Neural progenitor cell (in vitro differentiated cells): ENCODE measurements at regions not wholly inside any gene's neighbourhood (a gene's known extent, or its start where the extent isn't known, plus 50 kb on each side); places are given as distances from the start of the nearest gene placed in this dataset.

Experiments used
- DNase-seq: peaks from one replicate; pipeline ENCODE4 v3.0.0-alpha.2; 2016; ENCODE audit warnings: low spot score
- H2AFZ ChIP-seq: fragments of 200-600 bp; sonication (generic); replicated peaks from 2 replicates; pipeline ENCODE4 v1.6.1; 2016; ENCODE audit warnings: antibody characterized with exemption
- H3F3A ChIP-seq: fragments of 200-600 bp; sonication (generic); 2 replicates; pipeline ENCODE4 v1.6.1; 2016; ENCODE audit warnings: antibody characterized with exemption, low read depth
- H3K27ac ChIP-seq: fragments of 200-600 bp; sonication (generic); 2 replicates; pipeline ENCODE4 v1.5.1; 2016; ENCODE audit warnings: mild to moderate bottlenecking
- H3K27me3 ChIP-seq: fragments of 200-600 bp; sonication (generic); 2 replicates; pipeline ENCODE4 v1.6.1; 2016; ENCODE audit warnings: mild to moderate bottlenecking, moderate library complexity
- H3K36me3 ChIP-seq: fragments of 200-600 bp; sonication (generic); 2 replicates; pipeline ENCODE4 v1.5.1; 2016
- H3K4me1 ChIP-seq: fragments of 200-600 bp; sonication (generic); 2 replicates; pipeline ENCODE4 v1.6.1; 2016; ENCODE audit warnings: mixed run types
- H3K4me2 ChIP-seq: fragments of 200-600 bp; sonication (generic); 2 replicates; pipeline ENCODE4 v1.6.1; 2016
- H3K4me3 ChIP-seq: fragments of 200-600 bp; sonication (generic); 2 replicates; pipeline ENCODE4 v1.5.1; 2016
- H3K79me2 ChIP-seq: fragments of 200-600 bp; sonication (generic); 2 replicates; pipeline ENCODE4 v1.6.1; 2016; ENCODE audit warnings: low read depth
- H3K9ac ChIP-seq: fragments of 200-600 bp; sonication (generic); 2 replicates; pipeline ENCODE4 v1.6.1; 2016
- H3K9me3 ChIP-seq: fragments of 200-600 bp; sonication (generic); 2 replicates; pipeline ENCODE4 v1.5.1; 2016; ENCODE audit warnings: low read depth
- H4K20me1 ChIP-seq: fragments of 200-600 bp; sonication (generic); 2 replicates; pipeline ENCODE4 v1.6.1; 2016; ENCODE audit warnings: low read depth
- H3K27ac Mint-ChIP-seq: 3 replicates; pipeline ENCODE4 v1.8.0; 2021; ENCODE audit warnings: mixed read lengths
- H3K27me3 Mint-ChIP-seq: 2 replicates; pipeline ENCODE4 v1.8.0; 2022; ENCODE audit warnings: low read depth, mild to moderate bottlenecking, inconsistent platforms, moderate library complexity, mixed read lengths; ENCODE audit not compliant: insufficient read depth
- H3K36me3 Mint-ChIP-seq: 3 replicates; pipeline ENCODE4 v1.8.0; 2021; ENCODE audit warnings: mixed read lengths
- H3K4me1 Mint-ChIP-seq: 3 replicates; pipeline ENCODE4 v1.8.0; 2021; ENCODE audit warnings: mixed read lengths
- H3K4me3 Mint-ChIP-seq: 3 replicates; pipeline ENCODE4 v1.8.0; 2021; ENCODE audit warnings: mild to moderate bottlenecking, moderate library complexity, mixed read lengths
- H3K9me3 Mint-ChIP-seq: 3 replicates; pipeline ENCODE4 v1.8.0; 2020; ENCODE audit warnings: mixed read lengths
- EZH2 ChIP-seq: fragments of 200-600 bp; sonication (generic); IDR thresholded peaks from 2 replicates; pipeline ENCODE4 v1.6.1; 2017; ENCODE audit warnings: antibody characterized with exemption, mild to moderate bottlenecking, moderate library complexity
- EZH2phosphoT487 ChIP-seq: fragments of 200-600 bp; sonication (generic); IDR thresholded peaks from 2 replicates; pipeline ENCODE4 v1.6.1; 2017; ENCODE audit warnings: antibody characterized with exemption
- TF ChIP-seq, protein P1 (sequence below): fragments of 200-600 bp; sonication (generic); IDR thresholded peaks from 2 replicates; pipeline ENCODE4 v1.5.1; 2017; ENCODE audit warnings: antibody characterized with exemption, mild to moderate bottlenecking

DNA sequence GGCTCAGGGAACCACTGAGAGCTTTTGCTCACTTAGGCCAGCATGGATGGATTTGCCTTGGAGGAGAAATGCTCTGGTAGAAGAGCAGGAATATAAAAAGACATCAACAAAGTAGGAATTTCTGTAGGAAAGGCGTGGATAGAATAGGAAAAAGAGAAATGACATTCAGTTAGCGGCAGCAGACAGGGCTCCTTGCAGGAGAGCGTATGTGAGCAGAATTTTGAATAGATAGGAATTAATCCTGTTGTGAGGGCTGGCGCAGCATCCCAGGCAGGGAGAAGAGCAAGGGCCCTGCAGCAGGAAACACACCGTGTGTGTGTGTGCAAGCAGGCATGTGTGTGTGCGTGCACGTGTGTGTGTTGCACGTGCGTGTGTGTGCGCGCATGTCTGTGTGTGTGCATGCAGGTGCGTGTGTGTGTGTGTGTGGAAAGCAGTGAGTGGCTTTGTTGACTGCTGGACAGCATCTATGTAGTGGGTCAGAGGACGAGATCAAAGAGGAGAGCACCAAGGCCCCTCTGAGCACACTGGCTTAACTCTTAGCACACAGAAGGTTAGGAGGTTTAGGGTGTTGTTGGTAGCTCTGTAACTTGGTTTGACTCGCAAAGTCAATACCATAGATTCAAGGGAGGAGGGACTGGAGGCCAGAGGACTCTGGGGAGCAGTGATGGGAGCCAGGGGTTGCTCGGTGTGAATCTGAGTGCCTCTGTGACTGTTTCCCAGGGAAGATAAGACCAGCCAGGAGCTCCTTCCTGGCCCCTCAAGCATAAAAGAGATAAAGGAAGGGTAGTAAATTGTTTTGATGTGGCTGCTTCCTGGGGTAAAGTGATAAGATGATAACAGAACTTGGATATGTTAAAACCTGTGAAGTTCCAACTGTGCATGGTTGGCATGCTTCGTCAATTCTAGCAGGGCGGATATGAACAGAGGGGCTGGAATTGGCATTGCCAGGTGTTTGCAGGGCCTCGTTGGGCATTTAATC, 639.5 kb downstream of the NR2F2 start:
- H3K4me3 Mint-ChIP-seq, result peak overlapping the region; percentile 2
- H3K9ac ChIP-seq, result no peak overlapping the region
- H3K4me3 ChIP-seq, result no peak overlapping the region
- H3K27ac ChIP-seq, result no peak overlapping the region
- no peaks in the 10 kb centered on the region for H3K9me3 Mint-ChIP-seq
- no peak for DNase-seq
- peaks cover 13% of the 10 kb centered on the region for H3K4me1 ChIP-seq
- no peaks in the 10 kb centered on the region for H3K79me2 ChIP-seq
- no peaks in the 10 kb centered on the region for H4K20me1 ChIP-seq
- no peaks in the 10 kb centered on the region for H3K9me3 ChIP-seq
- H3F3A ChIP-seq, result peaks cover 4% of the 10 kb centered on the region
- H3K36me3 Mint-ChIP-seq, result no peaks in the 10 kb centered on the region
- no peaks in the 10 kb centered on the region for H3K27me3 ChIP-seq
- H3K4me1 Mint-ChIP-seq, result peaks cover 28% of the 10 kb centered on the region
- H3K36me3 ChIP-seq, result no peaks in the 10 kb centered on the region
- peak overlapping the region; percentile 24 for H3K27ac Mint-ChIP-seq
- no peak for TF ChIP-seq EZH2phosphoT487
- TF ChIP-seq, protein P1, sequence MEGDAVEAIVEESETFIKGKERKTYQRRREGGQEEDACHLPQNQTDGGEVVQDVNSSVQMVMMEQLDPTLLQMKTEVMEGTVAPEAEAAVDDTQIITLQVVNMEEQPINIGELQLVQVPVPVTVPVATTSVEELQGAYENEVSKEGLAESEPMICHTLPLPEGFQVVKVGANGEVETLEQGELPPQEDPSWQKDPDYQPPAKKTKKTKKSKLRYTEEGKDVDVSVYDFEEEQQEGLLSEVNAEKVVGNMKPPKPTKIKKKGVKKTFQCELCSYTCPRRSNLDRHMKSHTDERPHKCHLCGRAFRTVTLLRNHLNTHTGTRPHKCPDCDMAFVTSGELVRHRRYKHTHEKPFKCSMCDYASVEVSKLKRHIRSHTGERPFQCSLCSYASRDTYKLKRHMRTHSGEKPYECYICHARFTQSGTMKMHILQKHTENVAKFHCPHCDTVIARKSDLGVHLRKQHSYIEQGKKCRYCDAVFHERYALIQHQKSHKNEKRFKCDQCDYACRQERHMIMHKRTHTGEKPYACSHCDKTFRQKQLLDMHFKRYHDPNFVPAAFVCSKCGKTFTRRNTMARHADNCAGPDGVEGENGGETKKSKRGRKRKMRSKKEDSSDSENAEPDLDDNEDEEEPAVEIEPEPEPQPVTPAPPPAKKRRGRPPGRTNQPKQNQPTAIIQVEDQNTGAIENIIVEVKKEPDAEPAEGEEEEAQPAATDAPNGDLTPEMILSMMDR, result no peak
- TF ChIP-seq EZH2, result no peak
- no peak overlapping the region for H3K4me2 ChIP-seq
- H3K27me3 Mint-ChIP-seq, result peaks cover 11% of the 10 kb centered on the region
- H2AFZ ChIP-seq, result peak overlapping the region; percentile 27

DNA sequence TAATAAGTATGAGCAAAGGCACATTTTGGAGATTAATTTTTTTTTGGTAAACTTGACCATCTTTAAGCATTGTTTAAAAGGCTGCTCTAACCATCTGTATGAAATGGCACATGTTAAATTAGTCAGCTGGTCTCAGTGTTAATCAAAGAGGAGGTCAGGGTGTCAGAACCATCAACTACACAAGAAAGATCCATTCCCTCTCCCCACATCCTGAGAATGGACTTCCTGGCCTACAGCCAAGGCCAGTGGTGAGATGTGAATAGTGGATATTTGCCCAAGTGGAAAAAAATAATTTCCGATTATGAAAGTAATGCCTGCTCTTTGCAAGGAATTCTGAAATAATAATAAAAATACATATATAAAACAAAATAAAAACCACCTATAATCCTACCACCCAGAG, 641.7 kb downstream of the NR2F2 start:
- Mint-ChIP-seq H3K4me1 (peaks cover 22% of the 10 kb centered on the region), H3K9me3 (no peaks in the 10 kb centered on the region), H3K27me3 (peaks cover 13% of the 10 kb centered on the region), H3K36me3 (no peaks in the 10 kb centered on the region), H3K27ac (no peak overlapping the region), H3K4me3 (no peak overlapping the region)
- Histone ChIP-seq H3K4me1 (peaks cover 13% of the 10 kb centered on the region), H3F3A (peaks cover 4% of the 10 kb centered on the region), H3K36me3 (no peaks in the 10 kb centered on the region), H3K27ac (no peak overlapping the region), H3K9me3 (no peaks in the 10 kb centered on the region), H4K20me1 (no peaks in the 10 kb centered on the region), H3K79me2 (no peaks in the 10 kb centered on the region), H3K4me3 (no peak overlapping the region), H3K4me2 (no peak overlapping the region), H3K27me3 (no peaks in the 10 kb centered on the region), H2AFZ (no peak overlapping the region), H3K9ac (no peak overlapping the region)
- no peak for DNase-seq
- TF ChIP-seq, protein P1, result no peak
- TF ChIP-seq EZH2phosphoT487 (no peak), EZH2 (no peak)

DNA sequence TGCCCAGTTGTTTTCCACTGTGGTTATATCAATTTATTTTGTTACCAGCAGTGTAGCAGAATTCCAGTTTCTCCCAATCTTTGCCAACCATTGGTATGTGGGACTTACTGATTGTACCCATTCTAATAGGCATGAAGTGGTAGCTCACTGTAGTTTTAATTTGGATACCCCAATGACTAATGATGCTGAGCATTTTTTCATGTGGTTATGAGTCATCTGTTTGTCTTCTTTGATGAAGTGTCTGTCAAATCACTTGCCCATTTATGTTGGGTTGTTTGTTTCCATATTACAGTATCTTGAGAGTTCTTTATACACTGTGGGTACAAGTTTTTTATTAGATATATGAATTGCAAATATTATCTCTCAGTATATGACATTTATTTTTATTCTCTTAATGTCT, 644.3 kb downstream of the NR2F2 start:
- no peaks in the 10 kb centered on the region for H3K36me3 ChIP-seq
- Mint-ChIP-seq H3K27me3 (peaks cover 13% of the 10 kb centered on the region), H3K27ac (no peak overlapping the region), H3K4me3 (no peak overlapping the region), H3K9me3 (no peaks in the 10 kb centered on the region), H3K4me1 (peaks cover 11% of the 10 kb centered on the region), H3K36me3 (no peaks in the 10 kb centered on the region)
- H3K4me2 ChIP-seq, result no peak overlapping the region
- peaks cover under 1% of the 10 kb centered on the region for H3F3A ChIP-seq
- H3K9me3 ChIP-seq, result no peaks in the 10 kb centered on the region
- H3K9ac ChIP-seq, result no peak overlapping the region
- no peak overlapping the region for H2AFZ ChIP-seq
- TF ChIP-seq EZH2, result no peak
- TF ChIP-seq, protein P1, result no peak
- no peak for TF ChIP-seq EZH2phosphoT487
- no peaks in the 10 kb centered on the region for H3K27me3 ChIP-seq
- H3K79me2 ChIP-seq, result no peaks in the 10 kb centered on the region
- H4K20me1 ChIP-seq, result no peaks in the 10 kb centered on the region
- no peak overlapping the region for H3K4me3 ChIP-seq
- H3K27ac ChIP-seq, result no peak overlapping the region
- no peak for DNase-seq
- peaks cover 5% of the 10 kb centered on the region for H3K4me1 ChIP-seq
